ENCODE measurements at regions not wholly inside any gene's neighbourhood (a gene's known extent, or its start where the extent isn't known, plus 50 kb on each side); places are given as distances from the start of the nearest gene placed in this dataset.

- DNase-seq (ENCODE audit: low read depth) = no peak
Measured at GRCh38 chrX:8868906-8869305, 67.7 kb upstream of the FAM9A start.

GRCh38 chrX:8868070-8868773, 67.0 kb upstream of the FAM9A start:
- peak; percentile 37 for DNase-seq (ENCODE audit: low read depth)

- DNase-seq (ENCODE audit: low read depth) = no peak
Measured at GRCh38 chrX:8867406-8867805, 66.2 kb upstream of the FAM9A start.

- no peak for DNase-seq (ENCODE audit: low read depth)
Measured at GRCh38 chrX:8864161-8864560, 63.0 kb upstream of the FAM9A start.

- DNase-seq (ENCODE audit: low read depth) = no peak
Measured at GRCh38 chrX:8861908-8862307, 60.7 kb upstream of the FAM9A start.

- DNase-seq (ENCODE audit: low read depth) = no peak
Measured at GRCh38 chrX:8851231-8851886, 50.2 kb upstream of the FAM9A start.

Measured in GM04503 (cell line).